Nephron progenitor cell (in vitro differentiated cells): ENCODE measurements at regions not wholly inside any gene's neighbourhood (a gene's known extent, or its start where the extent isn't known, plus 50 kb on each side); places are given as distances from the start of the nearest gene placed in this dataset.
A peak's percentile ranks its signal among the peaks of the same experiment; 100 is the strongest.

Experiments used
- DNase-seq: peaks from one replicate; pipeline ENCODE4 v3.0.0; 2021
- H3K27ac Mint-ChIP-seq: 2 replicates; pipeline ENCODE4 v1.8.0; 2021; ENCODE audit warnings: mild to moderate bottlenecking, moderate library complexity, mixed read lengths
- H3K27me3 Mint-ChIP-seq: 2 replicates; pipeline ENCODE4 v1.8.0; 2021; ENCODE audit warnings: mild to moderate bottlenecking, low read depth, mixed read lengths; ENCODE audit not compliant: poor library complexity
- H3K36me3 Mint-ChIP-seq: 2 replicates; pipeline ENCODE4 v1.8.0; 2021; ENCODE audit warnings: low read depth, mixed read lengths
- H3K4me1 Mint-ChIP-seq: 2 replicates; pipeline ENCODE4 v1.8.0; 2021; ENCODE audit warnings: mixed read lengths
- H3K4me3 Mint-ChIP-seq: 2 replicates; pipeline ENCODE4 v1.8.0; 2021; ENCODE audit warnings: mild to moderate bottlenecking, moderate library complexity, mixed read lengths
- H3K9me3 Mint-ChIP-seq: 2 replicates; pipeline ENCODE4 v1.8.0; 2021; ENCODE audit warnings: mild to moderate bottlenecking, moderate library complexity, mixed read lengths
- CTCF ChIP-seq: fragments of 200-600 bp; sonication (generic); IDR thresholded peaks from 2 replicates; pipeline ENCODE4 v1.5.0; 2021; ENCODE audit warnings: antibody characterized with exemption

DNA sequence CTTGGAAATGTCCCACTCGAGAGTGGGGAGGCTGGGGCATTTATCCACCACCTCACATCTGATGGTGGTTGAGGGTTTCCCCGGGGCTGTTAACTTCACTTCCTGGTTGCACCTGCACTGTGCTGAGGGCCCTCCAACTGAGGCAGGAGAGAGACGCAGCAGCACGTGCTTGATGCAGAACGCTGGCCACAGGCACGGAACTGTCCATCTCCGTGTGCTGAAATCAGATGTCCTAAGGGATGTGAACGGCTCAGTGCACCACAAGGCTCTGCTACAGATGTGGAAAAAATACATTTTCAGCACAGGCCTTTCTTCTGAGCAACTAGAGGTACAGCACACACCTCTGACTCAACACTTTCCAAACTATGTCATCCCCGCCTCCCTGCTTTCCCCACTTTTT lies 114.8 kb upstream of the C16orf82 start:
- Mint-ChIP-seq H3K9me3 (no peaks in the 10 kb centered on the region), H3K4me1 (no peaks in the 10 kb centered on the region), H3K27me3 (peaks cover 39% of the 10 kb centered on the region), H3K27ac (no peak overlapping the region), H3K4me3 (no peak overlapping the region), H3K36me3 (no peaks in the 10 kb centered on the region)
- TF ChIP-seq CTCF, result no peak
- peak; percentile 21 for DNase-seq

DNA sequence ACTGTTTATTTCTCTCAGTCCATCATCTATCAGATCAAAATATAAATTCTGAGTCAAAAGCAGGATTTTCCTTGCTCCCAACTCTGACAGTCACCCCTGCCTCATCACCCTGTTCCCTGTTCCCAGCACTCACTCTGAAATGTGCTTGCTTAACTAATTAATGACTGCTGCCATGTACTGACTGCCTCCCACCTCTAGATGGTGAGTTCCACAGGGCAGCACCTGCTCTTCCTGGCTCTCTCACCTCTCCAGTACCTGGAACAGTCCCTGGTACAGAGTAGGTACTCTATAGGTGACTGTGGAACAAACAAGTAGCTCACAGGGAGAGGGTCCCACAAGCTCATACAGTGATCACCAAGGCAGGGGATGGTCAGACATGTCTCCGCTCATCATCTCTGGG lies 114.3 kb upstream of the C16orf82 start:
- no peak for DNase-seq
- Mint-ChIP-seq H3K27me3 (peaks cover 39% of the 10 kb centered on the region), H3K27ac (no peak overlapping the region), H3K4me1 (no peaks in the 10 kb centered on the region), H3K4me3 (no peak overlapping the region), H3K36me3 (no peaks in the 10 kb centered on the region), H3K9me3 (no peaks in the 10 kb centered on the region)
- no peak for TF ChIP-seq CTCF

DNA sequence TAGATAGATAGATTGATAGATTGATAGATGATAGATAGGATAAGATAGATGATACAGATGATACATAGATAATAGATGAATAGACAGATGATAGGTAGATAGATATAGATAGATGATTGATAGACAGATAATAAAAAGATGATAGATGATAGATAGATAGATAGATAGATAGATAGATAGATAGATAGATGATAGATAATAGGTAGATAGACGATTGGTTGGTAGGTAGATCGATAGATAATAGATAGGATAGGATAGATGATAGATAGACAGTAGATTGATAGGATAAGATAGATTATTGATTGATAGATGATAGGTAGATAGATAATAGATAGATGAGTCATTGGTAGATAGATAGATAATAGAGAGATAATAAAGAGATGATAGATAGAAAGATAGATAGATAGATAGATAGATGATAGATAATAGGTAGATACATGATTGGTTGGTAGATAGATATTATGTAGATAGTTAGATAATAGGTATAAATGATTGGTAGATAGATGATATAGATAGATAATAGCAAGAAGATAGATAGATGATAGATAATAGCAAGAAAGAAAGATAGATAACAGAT lies 109.4 kb upstream of the C16orf82 start:
- H3K27me3 Mint-ChIP-seq, result peaks cover 23% of the 10 kb centered on the region
- H3K9me3 Mint-ChIP-seq, result no peaks in the 10 kb centered on the region
- no peak for TF ChIP-seq CTCF
- no peak overlapping the region for H3K4me3 Mint-ChIP-seq
- H3K27ac Mint-ChIP-seq, result no peak overlapping the region
- H3K36me3 Mint-ChIP-seq, result no peaks in the 10 kb centered on the region
- peaks cover 26% of the 10 kb centered on the region for H3K4me1 Mint-ChIP-seq
- DNase-seq, result no peak

DNA sequence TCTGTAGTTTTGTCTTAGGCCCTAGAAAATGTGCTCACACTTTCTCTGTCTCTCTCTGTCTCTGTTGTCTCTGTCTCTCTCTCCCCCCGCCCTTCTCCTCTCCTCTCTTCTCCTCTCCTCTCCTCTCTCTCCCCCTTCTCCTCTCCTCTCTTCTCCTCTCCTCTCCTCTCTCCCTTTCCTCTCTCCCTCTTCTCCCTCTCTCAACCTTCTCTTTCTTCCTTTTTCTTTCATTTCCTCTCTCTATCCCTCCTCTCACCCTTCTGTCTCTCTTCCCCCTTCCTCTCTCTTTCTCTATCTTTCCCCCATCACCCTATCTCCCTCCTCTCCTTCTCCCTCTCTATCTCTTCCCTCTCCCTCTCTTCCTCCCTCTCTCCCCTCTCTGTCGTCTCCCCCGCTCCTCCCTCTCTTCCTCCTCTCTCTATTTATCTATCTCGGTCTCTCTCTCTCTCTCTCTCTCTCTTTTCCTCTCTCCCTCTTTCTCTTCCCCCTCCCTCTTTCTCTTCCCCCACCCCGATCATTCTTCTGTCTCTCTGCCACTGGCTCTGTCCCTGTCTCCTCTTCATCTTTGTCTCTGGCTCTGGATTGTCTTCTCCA lies 107.2 kb upstream of the C16orf82 start:
- peaks cover 27% of the 10 kb centered on the region for H3K27me3 Mint-ChIP-seq
- TF ChIP-seq CTCF, result no peak
- peak overlapping the region; percentile 22 for H3K27ac Mint-ChIP-seq
- H3K9me3 Mint-ChIP-seq, result no peaks in the 10 kb centered on the region
- peak overlapping the region; percentile 7 for H3K4me3 Mint-ChIP-seq
- H3K36me3 Mint-ChIP-seq, result no peaks in the 10 kb centered on the region
- no peak for DNase-seq
- peaks cover 26% of the 10 kb centered on the region for H3K4me1 Mint-ChIP-seq

DNA sequence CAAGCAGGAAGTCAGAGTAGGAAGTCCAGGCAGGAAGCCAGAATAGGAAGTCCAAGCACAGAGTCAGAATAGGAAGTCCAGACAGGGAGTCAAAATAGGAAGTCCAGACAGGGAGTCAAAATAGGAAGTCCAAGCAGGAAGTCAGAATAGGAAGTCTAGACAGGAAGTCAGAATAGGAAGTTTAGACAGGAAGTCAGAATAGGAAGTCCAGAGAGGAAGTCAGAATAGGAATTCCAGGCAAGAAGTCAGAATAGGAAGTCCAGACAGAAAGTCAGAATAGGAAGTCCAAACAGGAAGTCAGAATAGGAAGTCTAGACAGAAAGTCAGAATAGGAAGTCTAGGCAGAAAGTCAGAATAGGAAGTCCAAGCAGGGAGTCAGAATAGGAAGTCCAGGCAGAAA lies 105.3 kb upstream of the C16orf82 start:
- Mint-ChIP-seq H3K9me3 (no peaks in the 10 kb centered on the region), H3K36me3 (no peaks in the 10 kb centered on the region), H3K4me3 (no peak overlapping the region), H3K4me1 (peaks cover 26% of the 10 kb centered on the region), H3K27ac (no peak overlapping the region), H3K27me3 (peaks cover 20% of the 10 kb centered on the region)
- DNase-seq, result no peak
- TF ChIP-seq CTCF, result no peak

DNA sequence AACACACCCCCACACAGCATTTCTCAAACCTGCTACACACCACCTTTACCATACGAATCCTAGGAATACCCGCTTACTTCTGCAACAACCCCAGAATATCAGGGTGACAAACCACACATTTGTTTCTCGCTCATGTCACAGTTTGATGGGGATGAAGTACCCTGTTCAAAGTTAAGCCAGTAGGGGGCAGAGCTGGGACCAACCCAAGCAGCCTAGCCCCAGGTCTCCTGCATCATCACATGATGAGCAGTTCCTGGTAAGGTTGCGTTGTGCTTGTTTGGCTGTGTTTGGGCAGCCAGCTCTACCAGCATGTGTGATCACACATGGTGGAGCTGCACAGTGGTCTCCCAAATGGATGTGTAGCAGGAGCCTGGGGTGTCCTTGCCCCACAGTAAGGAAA lies 103.6 kb upstream of the C16orf82 start:
- peaks cover 22% of the 10 kb centered on the region for H3K27me3 Mint-ChIP-seq
- peak; percentile 9 for DNase-seq
- H3K36me3 Mint-ChIP-seq, result no peaks in the 10 kb centered on the region
- H3K27ac Mint-ChIP-seq, result no peak overlapping the region
- TF ChIP-seq CTCF, result peak; percentile 16
- H3K9me3 Mint-ChIP-seq, result no peaks in the 10 kb centered on the region
- H3K4me3 Mint-ChIP-seq, result no peak overlapping the region
- peaks cover 25% of the 10 kb centered on the region for H3K4me1 Mint-ChIP-seq
